Neural cell (in vitro differentiated cells): ENCODE measurements at regions not wholly inside any gene's neighbourhood (a gene's known extent, or its start where the extent isn't known, plus 50 kb on each side); places are given as distances from the start of the nearest gene placed in this dataset.
A peak's percentile ranks its signal among the peaks of the same experiment; 100 is the strongest.
"Not testable (repeated sequence)": the region's sequence is repeated elsewhere in the genome, so short reads cannot be mapped to it uniquely, and the experiment has no call there.

Experiments used
- H2AFZ ChIP-seq: fragments of 200-600, 300-800 bp; sonication (generic), shearing (Covaris generic); 2 replicates; pipeline ENCODE4 v1.6.0; 2014; ENCODE audit warnings: low read depth, mild to moderate bottlenecking, antibody characterized with exemption, low read length, moderate library complexity
- H3F3A ChIP-seq: fragments of 200-600 bp; shearing (Covaris generic); 2 replicates; pipeline ENCODE4 v1.6.1; 2016; ENCODE audit warnings: mild to moderate bottlenecking, moderate library complexity, mixed read lengths, antibody characterized with exemption, low read length; ENCODE audit not compliant: insufficient read depth, poor library complexity, severe bottlenecking
- H3K27ac ChIP-seq: fragments of 200-600, 300-800 bp; sonication (generic), shearing (Covaris generic); 2 replicates; pipeline ENCODE4 v1.5.1; 2014; ENCODE audit warnings: mild to moderate bottlenecking, low read length, moderate library complexity
- H3K27me3 ChIP-seq: fragments of 300-800, 200-600 bp; sonication (generic), shearing (Covaris generic); 2 replicates; pipeline ENCODE4 v1.6.0; 2014; ENCODE audit warnings: mild to moderate bottlenecking, low read depth, low read length, moderate library complexity; ENCODE audit not compliant: insufficient read depth
- H3K36me3 ChIP-seq: fragments of 300-800, 200-600 bp; sonication (generic), shearing (Covaris generic); 2 replicates; pipeline ENCODE4 v1.5.1; 2014; ENCODE audit warnings: mild to moderate bottlenecking, antibody characterized with exemption, low read length, moderate library complexity; ENCODE audit not compliant: insufficient read depth
- H3K4me2 ChIP-seq: fragments of 300-800, 200-600 bp; sonication (generic), shearing (Covaris generic); 2 replicates; pipeline ENCODE4 v1.6.0; 2014; ENCODE audit warnings: mild to moderate bottlenecking, low read length
- H3K4me3 ChIP-seq: fragments of 300-800, 200-600 bp; sonication (generic), shearing (Covaris generic); 2 replicates; pipeline ENCODE4 v1.5.1; 2014; ENCODE audit warnings: mild to moderate bottlenecking, low read length, moderate library complexity
- H3K79me2 ChIP-seq: fragments of 200-600 bp; shearing (Covaris generic); replicated peaks from 2 replicates; pipeline ENCODE4 v1.6.0; 2014; ENCODE audit warnings: mild to moderate bottlenecking, low read length, moderate library complexity; ENCODE audit not compliant: insufficient read depth
- H3K9ac ChIP-seq: fragments of 300-800, 200-600 bp; sonication (generic), shearing (Covaris generic); 2 replicates; pipeline ENCODE4 v1.6.1; 2016; ENCODE audit warnings: mild to moderate bottlenecking, low read length, mixed read lengths
- H3K9me2 ChIP-seq: fragments of 200-600 bp; shearing (Covaris generic); 2 replicates; pipeline ENCODE4 v1.6.1; 2016; ENCODE audit warnings: mild to moderate bottlenecking, low read length, mixed read lengths; ENCODE audit not compliant: insufficient read depth
- H3K9me3 ChIP-seq: fragments of 200-600, 300-800 bp; sonication (generic), shearing (Covaris generic); 2 replicates; pipeline ENCODE4 v1.6.1; 2016; ENCODE audit warnings: mild to moderate bottlenecking, mixed run types, low read length, moderate library complexity, mixed read lengths
- H4K20me1 ChIP-seq: fragments of 200-600 bp; shearing (Covaris generic); 2 replicates; pipeline ENCODE4 v1.6.1; 2016; ENCODE audit warnings: mild to moderate bottlenecking, mixed run types; ENCODE audit not compliant: insufficient read depth
- POLR2AphosphoS5 ChIP-seq: IDR thresholded peaks from 2 replicates; pipeline ENCODE4 v1.6.1; 2012
- TAF1 ChIP-seq: IDR thresholded peaks from 2 replicates; pipeline ENCODE4 v1.6.1; 2012; ENCODE audit warnings: low read depth

GRCh38 chr9:41367301-41367700 is 178.2 kb upstream of the ZNG1F start:
- not testable (repeated sequence) for H3K4me3 ChIP-seq, H2AFZ ChIP-seq, H4K20me1 ChIP-seq, H3K79me2 ChIP-seq, H3K4me2 ChIP-seq, H3K27me3 ChIP-seq, H3K9me2 ChIP-seq, H3K27ac ChIP-seq, H3K9ac ChIP-seq, H3K9me3 ChIP-seq, H3K36me3 ChIP-seq, H3F3A ChIP-seq

- not testable (repeated sequence) for H3K27ac ChIP-seq, H3K4me3 ChIP-seq, H4K20me1 ChIP-seq, H3K27me3 ChIP-seq, H3K4me2 ChIP-seq, H3K36me3 ChIP-seq, H3F3A ChIP-seq, H3K79me2 ChIP-seq, H2AFZ ChIP-seq, H3K9me3 ChIP-seq, H3K9me2 ChIP-seq, H3K9ac ChIP-seq
Observed at GRCh38 chr9:41361790-41362189, 172.7 kb upstream of the ZNG1F start.

GRCh38 chr9:41359116-41359515 is 170.0 kb upstream of the ZNG1F start:
- H3K27me3 ChIP-seq, H3K9me3 ChIP-seq, H3F3A ChIP-seq, H4K20me1 ChIP-seq, H3K36me3 ChIP-seq, H3K79me2 ChIP-seq, H2AFZ ChIP-seq, H3K27ac ChIP-seq, H3K4me2 ChIP-seq, H3K9me2 ChIP-seq: not testable (repeated sequence)
- peak overlapping the region; percentile 54 for H3K9ac ChIP-seq
- peak overlapping the region; percentile 62 for H3K4me3 ChIP-seq

GRCh38 chr9:41358682-41359081 is 169.6 kb upstream of the ZNG1F start:
- not testable (repeated sequence) for H2AFZ ChIP-seq, H3K27ac ChIP-seq, H3K27me3 ChIP-seq, H3K79me2 ChIP-seq, H3K9me2 ChIP-seq, H3K4me2 ChIP-seq, H3F3A ChIP-seq, H3K36me3 ChIP-seq, H4K20me1 ChIP-seq, H3K9me3 ChIP-seq
- peak overlapping the region; percentile 54 for H3K9ac ChIP-seq
- H3K4me3 ChIP-seq = peak overlapping the region; percentile 62
- TF ChIP-seq TAF1 = peak; percentile 46
- peak; percentile 36 for TF ChIP-seq POLR2AphosphoS5

GRCh38 chr9:41357918-41358404 is 168.8 kb upstream of the ZNG1F start:
- not testable (repeated sequence) for H3K9me2 ChIP-seq, H3K27ac ChIP-seq, H3K9me3 ChIP-seq, H3K27me3 ChIP-seq, H3F3A ChIP-seq, H3K79me2 ChIP-seq, H3K4me2 ChIP-seq, H2AFZ ChIP-seq, H3K9ac ChIP-seq, H3K36me3 ChIP-seq, H4K20me1 ChIP-seq
- peak overlapping the region; percentile 62 for H3K4me3 ChIP-seq

GRCh38 chr9:41357350-41357748 is 168.2 kb upstream of the ZNG1F start:
- not testable (repeated sequence) for H3K4me3 ChIP-seq, H3K9ac ChIP-seq, H3K27me3 ChIP-seq

GRCh38 chr9:41356588-41357349 is 167.7 kb upstream of the ZNG1F start:
- H3K27me3 ChIP-seq, H3K9me3 ChIP-seq, H3K36me3 ChIP-seq, H3K9ac ChIP-seq, H2AFZ ChIP-seq, H3F3A ChIP-seq, H3K9me2 ChIP-seq, H3K27ac ChIP-seq, H3K79me2 ChIP-seq, H3K4me3 ChIP-seq, H4K20me1 ChIP-seq, H3K4me2 ChIP-seq: not testable (repeated sequence)

More at GRCh38 chr9:41357350-41357748, 168.2 kb upstream of the ZNG1F start:
- not testable (repeated sequence) for H3K4me2 ChIP-seq, H3K27ac ChIP-seq, H3K9me3 ChIP-seq, H3K9me2 ChIP-seq, H2AFZ ChIP-seq, H3K36me3 ChIP-seq, H4K20me1 ChIP-seq, H3F3A ChIP-seq, H3K79me2 ChIP-seq
